GM13977 (cell line): ENCODE measurements at regions not wholly inside any gene's neighbourhood (a gene's known extent, or its start where the extent isn't known, plus 50 kb on each side); places are given as distances from the start of the nearest gene placed in this dataset.

Experiments
- DNase-seq: peaks from one replicate; pipeline ENCODE4 v3.0.0; 2012; ENCODE audit warnings: low spot score
- CTCF ChIP-seq: IDR thresholded peaks from 2 replicates; pipeline ENCODE4 v1.5.1; 2012; ENCODE audit warnings: mild to moderate bottlenecking, control low read depth; ENCODE audit not compliant: insufficient read depth; ENCODE audit errors: extremely low read depth, missing control alignments
- in situ Hi-C: fragments of 300-500 bp; cut with MboI; formaldehyde crosslinking; loops from one replicate; pipeline ENCODE4 v1.12.0; 2022; ENCODE audit warnings: low sequenced_read_pairs, low pct_unique_long_range_greater_than_20kb, mixed read lengths, inconsistent platforms; ENCODE audit not compliant: unreplicated experiment

- DNase-seq = no peak
- in situ Hi-C loops = no loop called here
- no peak for TF ChIP-seq CTCF
Observed at GRCh38 chr11:28964811-28965210, 856.6 kb downstream of the METTL15 start.

GRCh38 chr11:28963187-28963586 lies 855.0 kb downstream of the METTL15 start:
- no peak for TF ChIP-seq CTCF
- in situ Hi-C loops = no loop called here
- DNase-seq = no peak

- in situ Hi-C loops = no loop called here
- no peak for TF ChIP-seq CTCF
- DNase-seq = no peak
Observed at GRCh38 chr11:28962502-28962901, 854.3 kb downstream of the METTL15 start.

GRCh38 chr11:28961726-28962125 lies 853.5 kb downstream of the METTL15 start:
- DNase-seq = no peak
- TF ChIP-seq CTCF = no peak
- in situ Hi-C loops = no loop called here

- in situ Hi-C loops = no loop called here
- no peak for TF ChIP-seq CTCF
- no peak for DNase-seq
Observed at GRCh38 chr11:28956446-28956845, 848.3 kb downstream of the METTL15 start.

GRCh38 chr11:28951191-28951590 lies 843.0 kb downstream of the METTL15 start:
- in situ Hi-C loops = no loop called here
- DNase-seq = no peak
- TF ChIP-seq CTCF = no peak

GRCh38 chr11:28939381-28939780 lies 831.2 kb downstream of the METTL15 start:
- TF ChIP-seq CTCF = no peak
- no peak for DNase-seq
- in situ Hi-C loops = no loop called here
